HepG2 (cell line): ENCODE measurements at regions not wholly inside any gene's neighbourhood (a gene's known extent, or its start where the extent isn't known, plus 50 kb on each side); places are given as distances from the start of the nearest gene placed in this dataset.

Source experiments
- EZH2 ChIP-seq: conservative IDR thresholded peaks from 2 replicates; pipeline ENCODE4 v1.6.1; 2012; ENCODE audit warnings: mild to moderate bottlenecking, low read depth, low read length, moderate library complexity
- IKZF1 ChIP-seq: fragments of 450-650 bp; IDR thresholded peaks from 2 replicates; pipeline ENCODE4 v1.7.1; 2016
- NFRKB ChIP-seq: fragments of 450-650 bp; IDR thresholded peaks from 2 replicates; pipeline ENCODE4 v1.6.1; 2017
- POLR2A ChIP-seq, 2 experiments: IDR thresholded peaks; 2 replicates each; pipeline ENCODE4 v1.6.1; 2011; ENCODE audit warnings: low read depth in 2 of 2, low read length in 2 of 2, mild to moderate bottlenecking in 1 of 2, moderate library complexity in 1 of 2; ENCODE audit not compliant: insufficient read depth in 1 of 2
- ZBTB7A ChIP-seq: sonication (generic); formaldehyde crosslinking; IDR thresholded peaks from 2 replicates; pipeline ENCODE4 v1.8.0; 2022; ENCODE audit warnings: mild to moderate bottlenecking, missing genetic modification reagents
- ZNF232 ChIP-seq: sonication (generic); formaldehyde crosslinking; IDR thresholded peaks from 2 replicates; pipeline ENCODE4 v1.4.0; 2020; ENCODE audit warnings: missing genetic modification reagents, borderline replicate concordance
- ZNF652 ChIP-seq: IDR thresholded peaks from 2 replicates; pipeline ENCODE4 v1.6.1; 2016; ENCODE audit warnings: low read depth, borderline replicate concordance
- TF ChIP-seq, protein P1 (sequence below): sonication (generic); formaldehyde crosslinking; IDR thresholded peaks from 2 replicates; pipeline ENCODE4 v1.4.0; 2020; ENCODE audit warnings: missing genetic modification reagents
- TF ChIP-seq, protein P2 (sequence below): sonication (generic); formaldehyde crosslinking; IDR thresholded peaks from 2 replicates; pipeline ENCODE4 v1.5.0; 2020; ENCODE audit warnings: mild to moderate bottlenecking, missing genetic modification reagents, moderate library complexity
- TF ChIP-seq, protein P3 (sequence below): sonication (generic); IDR thresholded peaks from 2 replicates; pipeline ENCODE4 v1.6.1; 2016; ENCODE audit warnings: low read depth, borderline replicate concordance
- TF ChIP-seq, protein P4 (sequence below): sonication (generic); formaldehyde crosslinking; IDR thresholded peaks from 2 replicates; pipeline ENCODE4 v1.5.0; 2020; ENCODE audit warnings: missing genetic modification reagents
- TF ChIP-seq, protein P5 (sequence below): conservative IDR thresholded peaks from 2 replicates; pipeline ENCODE4 v1.6.1; 2018; ENCODE audit warnings: missing genetic modification reagents

DNA sequence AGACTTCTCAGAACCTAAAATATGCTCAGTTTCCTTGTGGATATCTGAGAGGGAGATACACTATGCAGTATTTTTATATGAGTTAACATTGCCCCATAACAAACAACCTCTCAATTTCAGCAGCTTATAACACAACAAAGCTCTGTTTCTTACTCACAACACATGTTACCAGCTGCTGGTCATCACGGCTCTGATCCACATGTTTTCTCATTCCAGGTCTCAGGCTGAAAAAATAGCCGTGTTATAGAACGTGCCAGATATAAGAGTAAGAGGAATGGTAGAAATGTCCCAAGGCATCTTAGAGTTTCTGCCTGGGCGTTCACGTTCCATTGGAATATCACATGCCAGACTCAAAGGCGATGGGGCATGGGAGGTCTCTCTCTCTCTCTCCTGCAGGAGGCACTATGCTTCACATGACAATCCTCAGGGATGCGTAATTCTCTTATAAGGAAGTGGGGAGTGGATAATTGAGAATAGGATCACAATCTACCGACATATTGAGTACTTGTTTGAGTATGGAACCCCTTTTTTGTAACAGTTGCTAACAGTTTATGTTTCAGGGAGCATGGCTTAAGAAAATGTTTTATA lies 246.6 kb downstream of the NHLRC3 start:
- TF ChIP-seq, protein P1, sequence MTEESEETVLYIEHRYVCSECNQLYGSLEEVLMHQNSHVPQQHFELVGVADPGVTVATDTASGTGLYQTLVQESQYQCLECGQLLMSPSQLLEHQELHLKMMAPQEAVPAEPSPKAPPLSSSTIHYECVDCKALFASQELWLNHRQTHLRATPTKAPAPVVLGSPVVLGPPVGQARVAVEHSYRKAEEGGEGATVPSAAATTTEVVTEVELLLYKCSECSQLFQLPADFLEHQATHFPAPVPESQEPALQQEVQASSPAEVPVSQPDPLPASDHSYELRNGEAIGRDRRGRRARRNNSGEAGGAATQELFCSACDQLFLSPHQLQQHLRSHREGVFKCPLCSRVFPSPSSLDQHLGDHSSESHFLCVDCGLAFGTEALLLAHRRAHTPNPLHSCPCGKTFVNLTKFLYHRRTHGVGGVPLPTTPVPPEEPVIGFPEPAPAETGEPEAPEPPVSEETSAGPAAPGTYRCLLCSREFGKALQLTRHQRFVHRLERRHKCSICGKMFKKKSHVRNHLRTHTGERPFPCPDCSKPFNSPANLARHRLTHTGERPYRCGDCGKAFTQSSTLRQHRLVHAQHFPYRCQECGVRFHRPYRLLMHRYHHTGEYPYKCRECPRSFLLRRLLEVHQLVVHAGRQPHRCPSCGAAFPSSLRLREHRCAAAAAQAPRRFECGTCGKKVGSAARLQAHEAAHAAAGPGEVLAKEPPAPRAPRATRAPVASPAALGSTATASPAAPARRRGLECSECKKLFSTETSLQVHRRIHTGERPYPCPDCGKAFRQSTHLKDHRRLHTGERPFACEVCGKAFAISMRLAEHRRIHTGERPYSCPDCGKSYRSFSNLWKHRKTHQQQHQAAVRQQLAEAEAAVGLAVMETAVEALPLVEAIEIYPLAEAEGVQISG (CRISPR knock-in tag) = no peak
- TF ChIP-seq, protein P2, sequence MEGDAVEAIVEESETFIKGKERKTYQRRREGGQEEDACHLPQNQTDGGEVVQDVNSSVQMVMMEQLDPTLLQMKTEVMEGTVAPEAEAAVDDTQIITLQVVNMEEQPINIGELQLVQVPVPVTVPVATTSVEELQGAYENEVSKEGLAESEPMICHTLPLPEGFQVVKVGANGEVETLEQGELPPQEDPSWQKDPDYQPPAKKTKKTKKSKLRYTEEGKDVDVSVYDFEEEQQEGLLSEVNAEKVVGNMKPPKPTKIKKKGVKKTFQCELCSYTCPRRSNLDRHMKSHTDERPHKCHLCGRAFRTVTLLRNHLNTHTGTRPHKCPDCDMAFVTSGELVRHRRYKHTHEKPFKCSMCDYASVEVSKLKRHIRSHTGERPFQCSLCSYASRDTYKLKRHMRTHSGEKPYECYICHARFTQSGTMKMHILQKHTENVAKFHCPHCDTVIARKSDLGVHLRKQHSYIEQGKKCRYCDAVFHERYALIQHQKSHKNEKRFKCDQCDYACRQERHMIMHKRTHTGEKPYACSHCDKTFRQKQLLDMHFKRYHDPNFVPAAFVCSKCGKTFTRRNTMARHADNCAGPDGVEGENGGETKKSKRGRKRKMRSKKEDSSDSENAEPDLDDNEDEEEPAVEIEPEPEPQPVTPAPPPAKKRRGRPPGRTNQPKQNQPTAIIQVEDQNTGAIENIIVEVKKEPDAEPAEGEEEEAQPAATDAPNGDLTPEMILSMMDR = no peak
- TF ChIP-seq, protein P3, sequence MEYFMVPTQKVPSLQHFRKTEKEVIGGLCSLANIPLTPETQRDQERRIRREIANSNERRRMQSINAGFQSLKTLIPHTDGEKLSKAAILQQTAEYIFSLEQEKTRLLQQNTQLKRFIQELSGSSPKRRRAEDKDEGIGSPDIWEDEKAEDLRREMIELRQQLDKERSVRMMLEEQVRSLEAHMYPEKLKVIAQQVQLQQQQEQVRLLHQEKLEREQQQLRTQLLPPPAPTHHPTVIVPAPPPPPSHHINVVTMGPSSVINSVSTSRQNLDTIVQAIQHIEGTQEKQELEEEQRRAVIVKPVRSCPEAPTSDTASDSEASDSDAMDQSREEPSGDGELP = no peak
- TF ChIP-seq NFRKB (no peak), EZH2 (no peak), ZNF652 (CRISPR knock-in tag) (no peak), ZBTB7A (CRISPR knock-in tag) (no peak), POLR2A (IDR thresholded peaks at IDR 0.05; ENCODE audit: insufficient read depth in 1 of 2, low read depth in 2 of 2, low read length in 2 of 2) (no peak), IKZF1 (no peak), ZNF232 (CRISPR knock-in tag) (no peak)
- TF ChIP-seq, protein P4, sequence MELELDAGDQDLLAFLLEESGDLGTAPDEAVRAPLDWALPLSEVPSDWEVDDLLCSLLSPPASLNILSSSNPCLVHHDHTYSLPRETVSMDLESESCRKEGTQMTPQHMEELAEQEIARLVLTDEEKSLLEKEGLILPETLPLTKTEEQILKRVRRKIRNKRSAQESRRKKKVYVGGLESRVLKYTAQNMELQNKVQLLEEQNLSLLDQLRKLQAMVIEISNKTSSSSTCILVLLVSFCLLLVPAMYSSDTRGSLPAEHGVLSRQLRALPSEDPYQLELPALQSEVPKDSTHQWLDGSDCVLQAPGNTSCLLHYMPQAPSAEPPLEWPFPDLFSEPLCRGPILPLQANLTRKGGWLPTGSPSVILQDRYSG (CRISPR knock-in tag) = no peak
- TF ChIP-seq, protein P5, sequence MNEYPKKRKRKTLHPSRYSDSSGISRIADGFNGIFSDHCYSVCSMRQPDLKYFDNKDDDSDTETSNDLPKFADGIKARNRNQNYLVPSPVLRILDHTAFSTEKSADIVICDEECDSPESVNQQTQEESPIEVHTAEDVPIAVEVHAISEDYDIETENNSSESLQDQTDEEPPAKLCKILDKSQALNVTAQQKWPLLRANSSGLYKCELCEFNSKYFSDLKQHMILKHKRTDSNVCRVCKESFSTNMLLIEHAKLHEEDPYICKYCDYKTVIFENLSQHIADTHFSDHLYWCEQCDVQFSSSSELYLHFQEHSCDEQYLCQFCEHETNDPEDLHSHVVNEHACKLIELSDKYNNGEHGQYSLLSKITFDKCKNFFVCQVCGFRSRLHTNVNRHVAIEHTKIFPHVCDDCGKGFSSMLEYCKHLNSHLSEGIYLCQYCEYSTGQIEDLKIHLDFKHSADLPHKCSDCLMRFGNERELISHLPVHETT = no peak
